Transverse colon (tissue), 4 donors: ENCODE measurements at regions not wholly inside any gene's neighbourhood (a gene's known extent, or its start where the extent isn't known, plus 50 kb on each side); places are given as distances from the start of the nearest gene placed in this dataset.

Experiments
- CTCF ChIP-seq, 5 experiments: fragments of 200-600 bp in 3 of 5; fragments of 450-650 bp in 2 of 5; sonication (generic) in 3 of 5; IDR thresholded peaks; 1 replicate in 2 of 5; 2 replicates in 3 of 5; pipeline ENCODE4 v1.5.1; 2016 to 2017; ENCODE audit warnings: antibody characterized with exemption in 5 of 5, inconsistent platforms in 3 of 5, mild to moderate bottlenecking in 2 of 5, moderate library complexity in 1 of 5
- EP300 ChIP-seq: sonication (generic); formaldehyde crosslinking; IDR thresholded peaks from one replicate; pipeline ENCODE4 v1.6.1; 2017; ENCODE audit warnings: antibody characterized with exemption, low read depth
- POLR2A ChIP-seq: fragments of 450-650 bp; IDR thresholded peaks from one replicate; pipeline ENCODE4 v1.6.1; 2016; ENCODE audit warnings: antibody characterized with exemption, mild to moderate bottlenecking, moderate library complexity
- POLR2AphosphoS5 ChIP-seq, 3 donors: sonication (generic); formaldehyde crosslinking; IDR thresholded peaks; one replicate each; pipeline ENCODE4 v1.6.1; 2016; ENCODE audit warnings: antibody characterized with exemption in 3 of 3

- TF ChIP-seq CTCF (IDR thresholded peaks at IDR 0.05) (no peak), POLR2A (no peak), EP300 (no peak), POLR2AphosphoS5 (IDR thresholded peaks at IDR 0.05) (no peak)
These were observed 69.4 kb downstream of the TET3 start for GRCh38 chr2:74053959-74054715.
